Mammary epithelial cell (primary cell): ENCODE measurements at regions not wholly inside any gene's neighbourhood (a gene's known extent, or its start where the extent isn't known, plus 50 kb on each side); places are given as distances from the start of the nearest gene placed in this dataset.

Experiments
- CTCF ChIP-seq, 2 donors: IDR thresholded peaks in 1 of 2; conservative IDR thresholded peaks in 1 of 2; 2 replicates each; pipeline ENCODE4 v1.5.1; 2011 to 2012; ENCODE audit warnings: inconsistent platforms in 2 of 2, low read length in 2 of 2, mild to moderate bottlenecking in 2 of 2, control low read depth in 1 of 2, low read depth in 1 of 2; ENCODE audit not compliant: insufficient read depth in 1 of 2; ENCODE audit errors: extremely low read depth in 1 of 2
- EZH2 ChIP-seq: IDR thresholded peaks from 2 replicates; pipeline ENCODE4 v1.6.1; 2012; ENCODE audit warnings: low read length, inconsistent platforms, borderline replicate concordance

DNA sequence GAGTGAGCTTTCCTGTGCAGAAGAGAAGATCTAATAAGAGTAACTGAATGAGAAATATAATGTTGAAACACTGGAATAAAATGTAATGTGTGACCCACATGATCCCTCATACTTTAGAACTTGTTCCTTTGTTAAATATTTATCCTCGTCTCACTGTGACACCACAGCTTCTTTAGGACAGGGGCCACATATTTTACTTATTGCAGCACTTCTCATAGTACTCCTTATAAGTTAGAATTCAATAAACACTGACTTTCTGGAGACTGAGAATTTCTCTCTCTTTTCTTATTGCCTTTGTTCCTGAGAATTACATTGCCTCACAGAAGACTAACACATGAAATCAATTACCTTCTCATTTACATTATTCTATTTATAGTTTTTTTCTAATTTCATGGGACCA, 1234.6 kb upstream of the CHAC2 start:
- TF ChIP-seq CTCF (conservative IDR thresholded peaks at IDR 0.05 in 1 of 2, IDR thresholded peaks at IDR 0.05 in 1 of 2; ENCODE audit: extremely low read depth in 1 of 2, insufficient read depth in 1 of 2, low read depth in 1 of 2, low read length in 2 of 2) (no peak), EZH2 (no peak)
